Activated CD4-positive, alpha-beta T cell treated with anti-CD3 and anti-CD28 coated beads, Interleukin-2, Interleukin-4, amounts not matched to agents 100 ng/mL and 50 ng/mL, durations not matched to agents 16 hours and 8 hours (primary cell): ENCODE measurements at regions not wholly inside any gene's neighbourhood (a gene's known extent, or its start where the extent isn't known, plus 50 kb on each side); places are given as distances from the start of the nearest gene placed in this dataset.
A peak's percentile ranks its signal among the peaks of the same experiment; 100 is the strongest.

Experiments
- DNase-seq: peaks from one replicate; pipeline ENCODE4 v3.0.0-alpha.2; 2020; ENCODE audit warnings: low spot score

- DNase-seq, result no peak
Observed at GRCh38 chr4:122514671-122515070, 58.1 kb upstream of the IL2 start.

GRCh38 chr4:122512430-122512829, 55.9 kb upstream of the IL2 start:
- DNase-seq, result peak; percentile 20

GRCh38 chr4:122508083-122508482, 51.6 kb upstream of the IL2 start:
- DNase-seq, result peak; percentile 66
